ENCODE measurements at regions not wholly inside any gene's neighbourhood (a gene's known extent, or its start where the extent isn't known, plus 50 kb on each side); places are given as distances from the start of the nearest gene placed in this dataset.

- TF ChIP-seq CTCF (IDR thresholded peaks at IDR 0.05): no peak
- Mint-ChIP-seq H3K4me1 (ENCODE audit: low read depth) (no peaks in the 10 kb centered on the region), H3K27ac (no peak overlapping the region), H3K36me3 (ENCODE audit: low read depth) (no peaks in the 10 kb centered on the region), H3K27me3 (no peaks in the 10 kb centered on the region), H3K9me3 (peaks cover 3% of the 10 kb centered on the region), H3K4me3 (no peak overlapping the region)
- DNase-seq: no peak
- ChIA-PET CTCF (no interaction called here), POLR2A (no interaction called here)
- no peak for ATAC-seq
- intact Hi-C loops (cut with micrococcal nuclease): no loop called here
These were observed 299.8 kb upstream of the CNTN4 start for GRCh38 chr3:1798711-1799405.

GRCh38 chr3:1805331-1805730 is 293.3 kb upstream of the CNTN4 start:
- Mint-ChIP-seq H3K27me3 (no peaks in the 10 kb centered on the region), H3K9me3 (peaks cover 7% of the 10 kb centered on the region), H3K4me3 (no peak overlapping the region), H3K36me3 (ENCODE audit: low read depth) (no peaks in the 10 kb centered on the region), H3K27ac (no peak overlapping the region), H3K4me1 (ENCODE audit: low read depth) (no peaks in the 10 kb centered on the region)
- TF ChIP-seq CTCF (IDR thresholded peaks at IDR 0.05): no peak
- ATAC-seq (no peak), DNase-seq (no peak)
- intact Hi-C loops (cut with micrococcal nuclease): no loop called here
- ChIA-PET CTCF (no interaction called here), POLR2A (no interaction called here)

GRCh38 chr3:1808590-1808989 is 290.1 kb upstream of the CNTN4 start:
- ChIA-PET CTCF (no interaction called here), POLR2A (no interaction called here)
- ATAC-seq (no peak), DNase-seq (no peak)
- Mint-ChIP-seq H3K36me3 (ENCODE audit: low read depth) (no peaks in the 10 kb centered on the region), H3K4me3 (no peak overlapping the region), H3K4me1 (ENCODE audit: low read depth) (no peaks in the 10 kb centered on the region), H3K27me3 (no peaks in the 10 kb centered on the region), H3K9me3 (peaks cover 9% of the 10 kb centered on the region), H3K27ac (no peak overlapping the region)
- intact Hi-C loops (cut with micrococcal nuclease): no loop called here
- TF ChIP-seq CTCF (IDR thresholded peaks at IDR 0.05): no peak

GRCh38 chr3:1823867-1824266 is 274.8 kb upstream of the CNTN4 start:
- TF ChIP-seq CTCF (IDR thresholded peaks at IDR 0.05): no peak
- ChIA-PET POLR2A (no interaction called here), CTCF (no interaction called here)
- intact Hi-C loops (cut with micrococcal nuclease): no loop called here
- Mint-ChIP-seq H3K27me3 (no peaks in the 10 kb centered on the region), H3K27ac (no peak overlapping the region), H3K36me3 (ENCODE audit: low read depth) (no peaks in the 10 kb centered on the region), H3K4me1 (ENCODE audit: low read depth) (no peaks in the 10 kb centered on the region), H3K4me3 (no peak overlapping the region), H3K9me3 (peaks cover 5% of the 10 kb centered on the region)
- DNase-seq: no peak
- no peak for ATAC-seq

- DNase-seq (no peak), ATAC-seq (no peak)
- no peaks in the 10 kb centered on the region for H3K27me3 Mint-ChIP-seq
- intact Hi-C loops (cut with micrococcal nuclease): no loop called here
- no peak for TF ChIP-seq CTCF (IDR thresholded peaks at IDR 0.05)
- no peaks in the 10 kb centered on the region for H3K36me3 Mint-ChIP-seq (ENCODE audit: low read depth)
- CTCF ChIA-PET: no interaction called here
- POLR2A ChIA-PET: no interaction called here
- no peak overlapping the region for H3K27ac Mint-ChIP-seq
- peaks cover 5% of the 10 kb centered on the region for H3K9me3 Mint-ChIP-seq
- H3K4me1 Mint-ChIP-seq (ENCODE audit: low read depth): no peaks in the 10 kb centered on the region
- H3K4me3 Mint-ChIP-seq: no peak overlapping the region
These were observed 274.3 kb upstream of the CNTN4 start for GRCh38 chr3:1824359-1824758.

Measured in activated CD8-positive, alpha-beta T cell treated with anti-CD3 and anti-CD28 coated beads for 36 hours (primary cell).